AML-193 (cell line): ENCODE measurements at regions not wholly inside any gene's neighbourhood (a gene's known extent, or its start where the extent isn't known, plus 50 kb on each side); places are given as distances from the start of the nearest gene placed in this dataset.

Experiments
- DNase-seq, 2 experiments: peaks; one replicate each; lab custom pipeline; 2025; lab: John Stamatoyannopoulos, UW

- no peak for DNase-seq
Observed at GRCh38 chr4:141403782-141404181, 183.1 kb downstream of the ZNF330 start.

- DNase-seq, result no peak
Observed at GRCh38 chr4:141406237-141406636, 185.5 kb downstream of the ZNF330 start.

- no peak for DNase-seq
Observed at GRCh38 chr4:141409556-141409955, 188.9 kb downstream of the ZNF330 start.

- no peak for DNase-seq
Observed at GRCh38 chr4:141410839-141411238, 190.1 kb downstream of the ZNF330 start.

GRCh38 chr4:141411936-141412335, 191.2 kb downstream of the ZNF330 start:
- DNase-seq, result no peak

- no peak for DNase-seq
Observed at GRCh38 chr4:141413366-141413765, 192.7 kb downstream of the ZNF330 start.

GRCh38 chr4:141415651-141416050, 195.0 kb downstream of the ZNF330 start:
- no peak for DNase-seq

GRCh38 chr4:141416219-141416618, 195.5 kb downstream of the ZNF330 start:
- no peak for DNase-seq

GRCh38 chr4:141416677-141417363, 196.1 kb downstream of the ZNF330 start:
- no peak for DNase-seq

- no peak for DNase-seq
Observed at GRCh38 chr4:141417387-141417786, 196.7 kb downstream of the ZNF330 start.

GRCh38 chr4:141425124-141425523, 204.4 kb downstream of the ZNF330 start:
- DNase-seq, result no peak

GRCh38 chr4:141427726-141428296, 207.1 kb downstream of the ZNF330 start:
- no peak for DNase-seq

GRCh38 chr4:141429933-141430332, 206.4 kb upstream of the IL15 start:
- DNase-seq, result no peak

- no peak for DNase-seq
Observed at GRCh38 chr4:141430686-141431085, 205.7 kb upstream of the IL15 start.

- DNase-seq, result no peak
Observed at GRCh38 chr4:141432000-141432712, 204.2 kb upstream of the IL15 start.

- DNase-seq, result no peak
Observed at GRCh38 chr4:141435446-141436225, 200.7 kb upstream of the IL15 start.

GRCh38 chr4:141439223-141439622, 197.2 kb upstream of the IL15 start:
- no peak for DNase-seq

GRCh38 chr4:141447761-141448160, 188.6 kb upstream of the IL15 start:
- no peak for DNase-seq

- DNase-seq, result no peak
Observed at GRCh38 chr4:141448490-141448889, 187.9 kb upstream of the IL15 start.

- no peak for DNase-seq
Observed at GRCh38 chr4:141449927-141450326, 186.5 kb upstream of the IL15 start.

- DNase-seq, result no peak
Observed at GRCh38 chr4:141455651-141456050, 180.7 kb upstream of the IL15 start.

- no peak for DNase-seq
Observed at GRCh38 chr4:141457653-141458052, 178.7 kb upstream of the IL15 start.

- no peak for DNase-seq
Observed at GRCh38 chr4:141458501-141458900, 177.9 kb upstream of the IL15 start.
